Urothelium cell line (cell line): ENCODE measurements at regions not wholly inside any gene's neighbourhood (a gene's known extent, or its start where the extent isn't known, plus 50 kb on each side); places are given as distances from the start of the nearest gene placed in this dataset.
"Not testable (repeated sequence)": the region's sequence is repeated elsewhere in the genome, so short reads cannot be mapped to it uniquely, and the experiment has no call there.

Experiments used
- DNase-seq: peaks from one replicate; pipeline ENCODE4 v3.0.0; 2011; ENCODE audit warnings: low spot score, mixed read lengths
- FAIRE-seq: peaks from 2 replicates; lab custom pipeline; 2011; peaks lifted over from hg19 to GRCh38; lab: Jason Lieb, UNC

DNA sequence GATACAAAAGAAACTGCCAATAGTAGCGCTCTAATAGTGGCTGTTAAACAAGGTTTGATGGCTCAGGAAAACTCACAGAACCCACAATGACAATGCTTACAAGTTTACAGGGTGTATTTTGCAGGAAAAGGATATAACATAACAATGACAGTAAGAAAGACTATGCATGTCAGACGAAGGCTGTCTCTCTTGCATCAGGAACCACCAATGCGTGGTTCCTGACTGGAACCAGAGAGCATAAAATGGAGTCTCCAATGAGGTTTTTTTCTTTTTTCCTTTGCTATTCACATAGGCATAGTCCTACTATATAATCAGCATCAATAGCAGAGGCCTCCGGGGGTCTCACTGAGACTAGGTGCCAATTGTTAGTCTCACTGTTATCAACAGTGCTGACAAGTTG, 120.4 kb upstream of the STEAP1 start:
- FAIRE-seq = no peak
- no peak for DNase-seq

DNA sequence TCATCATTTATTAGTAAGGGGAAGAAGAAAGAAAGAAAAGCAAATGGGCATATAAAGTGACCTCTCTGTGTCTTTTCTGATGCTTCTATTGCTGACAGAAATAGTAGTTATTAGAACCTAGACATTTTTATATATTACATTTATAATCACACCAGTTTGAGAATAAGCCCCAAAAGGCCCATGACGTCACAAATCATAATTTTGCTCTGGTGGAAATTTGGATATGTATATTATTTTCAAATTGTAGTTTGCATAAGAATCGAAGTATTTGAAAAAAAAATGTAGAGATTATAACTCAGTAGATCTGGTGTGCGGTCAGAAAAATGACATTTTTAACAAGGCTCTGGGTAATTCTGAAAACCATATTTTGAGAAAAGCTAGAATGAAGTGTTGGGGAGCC, 101.2 kb upstream of the STEAP1 start:
- FAIRE-seq (no peak), DNase-seq (no peak)

DNA sequence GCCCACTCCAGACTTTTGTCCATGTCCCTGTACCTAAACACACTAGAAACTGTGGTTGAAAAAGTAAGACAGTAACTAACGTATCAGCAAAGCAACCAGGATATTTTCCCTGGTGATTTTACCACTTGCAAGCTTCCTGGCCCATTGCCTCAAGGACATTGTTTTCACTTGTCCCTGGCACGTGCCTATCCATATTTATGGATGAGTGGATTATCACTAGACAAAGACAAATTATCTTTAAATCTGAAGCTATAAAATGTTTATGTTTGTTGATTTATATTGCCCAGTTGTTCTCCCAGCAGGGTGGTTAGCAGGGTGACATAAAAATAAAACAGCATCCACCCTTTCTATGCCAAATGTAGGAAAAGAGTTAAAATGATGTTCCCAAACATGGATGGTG, 93.2 kb upstream of the STEAP1 start:
- DNase-seq (no peak), FAIRE-seq (peak; percentile 61)

DNA sequence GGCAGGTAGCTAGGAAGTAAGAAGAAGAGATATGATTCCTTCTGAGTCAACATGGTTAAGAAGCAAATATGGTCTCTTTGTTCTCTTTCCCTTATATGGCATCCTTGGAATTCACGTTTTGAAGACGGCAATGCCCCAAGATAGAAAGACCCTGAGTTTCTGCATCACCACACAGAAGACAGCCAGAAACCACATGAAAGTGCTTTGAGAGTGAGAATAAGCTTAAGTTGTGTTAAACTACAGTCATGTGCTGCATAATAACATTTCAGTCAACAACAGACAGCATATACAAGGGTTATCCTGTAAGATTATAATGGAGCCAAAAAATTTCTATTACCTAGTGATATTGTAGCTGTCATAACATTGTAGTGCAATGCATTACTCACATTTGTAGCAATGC, 89.9 kb upstream of the STEAP1 start:
- DNase-seq (no peak), FAIRE-seq (peak; percentile 66)

DNA sequence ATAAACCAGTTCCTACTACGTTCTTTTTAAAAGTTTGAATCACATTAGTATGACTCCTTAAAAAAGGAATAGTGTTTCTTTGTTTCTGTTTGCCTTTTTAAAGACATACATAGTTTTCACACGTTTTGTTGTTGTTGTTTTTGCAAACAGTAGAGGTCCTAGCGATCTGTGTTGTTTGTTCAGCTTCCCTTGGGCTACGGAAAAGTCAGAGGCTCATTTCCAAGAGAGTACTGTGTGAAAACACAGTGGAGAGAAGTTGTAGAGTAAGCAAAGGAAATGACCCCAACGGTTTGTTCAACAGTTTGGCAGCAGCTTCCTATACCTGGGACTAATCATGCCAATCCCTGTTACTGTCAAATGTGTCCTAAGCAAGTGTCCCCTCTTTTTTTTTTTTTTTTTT, 87.1 kb upstream of the STEAP1 start:
- FAIRE-seq (no peak), DNase-seq (no peak)

DNA sequence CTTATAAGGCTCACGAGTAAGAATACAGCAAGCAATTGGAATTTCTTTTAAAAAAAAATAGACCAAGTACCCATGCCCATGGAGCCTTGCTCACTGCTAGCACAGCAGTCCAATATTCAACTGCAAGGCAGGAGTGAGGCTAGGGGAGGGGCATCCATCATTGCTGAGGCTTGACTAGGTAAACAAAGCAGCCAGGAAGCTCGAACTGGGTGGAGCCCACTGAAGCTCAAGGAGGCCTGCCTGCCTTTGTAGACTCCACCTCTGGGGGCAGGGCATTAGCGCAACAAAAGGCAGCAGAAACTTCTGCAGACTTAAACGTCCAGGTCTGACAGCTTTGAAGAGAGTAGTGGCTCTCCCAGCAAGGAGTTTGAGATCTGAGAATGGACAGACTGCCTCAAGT, 84.0 kb upstream of the STEAP1 start:
- DNase-seq, FAIRE-seq: not testable (repeated sequence)

DNA sequence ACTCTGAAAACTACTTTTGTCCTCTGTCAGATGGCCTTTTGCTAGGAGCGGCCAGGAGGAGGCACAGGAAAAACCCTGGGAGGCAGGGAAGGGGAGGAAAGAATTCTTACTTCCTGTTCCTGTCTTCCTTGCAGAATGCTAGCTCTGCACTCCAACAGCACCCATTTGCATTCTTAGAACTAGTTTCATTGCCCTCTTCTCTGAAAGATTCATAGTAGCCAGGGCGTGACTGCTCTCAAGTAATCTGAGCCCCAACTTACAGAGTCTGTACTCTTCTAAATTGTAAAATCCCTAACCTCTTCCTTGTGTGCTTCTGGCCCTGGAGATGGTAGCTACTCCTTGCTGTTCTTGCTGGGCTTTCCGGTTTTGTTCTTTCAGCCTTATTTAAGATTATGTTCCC, 75.3 kb upstream of the STEAP1 start:
- no peak for DNase-seq
- FAIRE-seq = no peak

DNA sequence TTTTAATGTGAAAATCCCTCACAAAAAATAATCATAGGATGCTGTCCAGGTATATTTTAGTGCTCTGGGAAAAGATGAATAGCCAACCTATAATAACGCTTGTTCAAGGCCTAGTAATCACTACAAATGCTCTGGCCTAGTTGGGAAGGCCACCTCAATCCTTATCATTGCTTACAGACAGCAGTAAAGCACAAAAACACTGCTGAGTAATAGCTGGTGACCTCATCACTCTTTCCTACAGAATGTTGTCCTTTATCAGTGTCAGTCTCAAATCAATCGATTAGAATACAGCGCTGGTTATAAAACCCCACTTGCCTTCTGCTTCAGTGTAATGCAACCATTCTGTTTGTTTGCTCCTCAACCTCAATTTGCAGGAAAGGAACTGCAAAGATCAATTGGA, 72.6 kb upstream of the STEAP1 start:
- FAIRE-seq (no peak), DNase-seq (no peak)

DNA sequence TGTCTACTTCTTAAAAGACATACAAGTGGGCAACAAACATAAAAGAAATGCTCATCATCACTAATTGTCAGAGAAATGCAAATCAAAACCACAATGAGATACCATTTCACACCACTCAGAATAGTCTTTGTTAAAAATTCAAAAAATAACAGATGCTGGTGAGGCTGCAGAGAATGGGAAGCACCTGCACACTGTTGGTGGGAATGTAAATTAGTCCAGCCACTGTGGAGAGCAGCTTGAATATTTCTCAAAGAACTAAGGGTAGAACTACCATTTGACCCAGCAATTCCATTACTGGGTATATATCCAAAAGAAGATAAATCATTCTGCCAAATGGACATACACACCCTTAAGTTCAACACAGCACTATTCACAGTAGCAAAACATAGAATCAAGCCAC, 61.8 kb upstream of the STEAP1 start:
- DNase-seq (no peak), FAIRE-seq (no peak)

DNA sequence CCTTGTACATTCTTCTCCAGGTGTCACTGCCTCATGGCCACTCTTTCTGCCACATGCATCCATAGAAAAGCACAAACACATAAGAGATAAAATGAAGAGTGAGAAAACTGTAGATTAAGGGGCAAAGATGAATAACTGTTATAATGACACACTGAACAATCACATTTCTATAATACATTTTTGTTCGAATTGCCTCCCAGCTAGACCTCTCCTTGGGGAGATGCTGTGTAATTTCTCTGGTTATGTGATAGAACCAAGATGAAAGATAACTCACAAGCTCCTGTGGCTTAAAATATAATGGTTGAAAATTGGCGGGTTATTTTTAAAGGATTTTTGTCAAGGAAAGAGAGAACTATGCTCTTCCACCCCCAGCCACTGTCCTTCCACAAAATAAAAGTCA, 60.2 kb upstream of the STEAP1 start:
- no peak for FAIRE-seq
- DNase-seq = no peak
